HG03354 (cell line): ENCODE measurements at regions not wholly inside any gene's neighbourhood (a gene's known extent, or its start where the extent isn't known, plus 50 kb on each side); places are given as distances from the start of the nearest gene placed in this dataset.

Experiments used
- ATAC-seq: cut with Tn5 transposase; IDR thresholded peaks from one replicate; pipeline ENCODE4 v1.9.1; 2021; ENCODE audit warnings: mild to moderate bottlenecking; ENCODE audit not compliant: unreplicated experiment, poor library complexity, severe bottlenecking

GRCh38 chr15:94177112-94177511 lies 54.2 kb upstream of the MCTP2 start:
- ATAC-seq: no peak

DNA sequence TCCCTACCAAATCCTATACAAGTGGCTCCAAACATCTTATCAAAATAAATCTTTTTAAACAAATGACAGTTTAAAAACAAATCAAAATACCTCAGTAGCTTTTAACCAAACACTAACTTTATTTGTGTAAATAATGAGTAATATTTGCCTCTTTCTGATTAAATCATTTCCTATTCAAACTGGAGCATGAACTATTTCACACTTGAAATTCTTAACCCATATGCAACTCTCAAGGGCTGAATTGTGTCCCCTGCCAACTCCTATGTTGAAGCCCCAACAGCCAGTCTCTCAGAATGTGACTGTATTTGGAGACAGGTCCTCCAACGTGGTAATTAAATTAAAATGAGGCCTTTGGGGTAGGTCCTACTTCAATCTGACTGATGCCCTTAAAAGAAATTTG lies 55.9 kb upstream of the MCTP2 start:
- no peak for ATAC-seq

GRCh38 chr15:94174399-94174802 lies 57.0 kb upstream of the MCTP2 start:
- peak; percentile 95 for ATAC-seq

GRCh38 chr15:94168250-94168649 lies 63.1 kb upstream of the MCTP2 start:
- no peak for ATAC-seq

- no peak for ATAC-seq
Measured at GRCh38 chr15:94164971-94165370, 66.4 kb upstream of the MCTP2 start.

GRCh38 chr15:94164202-94164807 lies 67.1 kb upstream of the MCTP2 start:
- ATAC-seq: peak; percentile 70

GRCh38 chr15:94162939-94163338 lies 68.4 kb upstream of the MCTP2 start:
- no peak for ATAC-seq

DNA sequence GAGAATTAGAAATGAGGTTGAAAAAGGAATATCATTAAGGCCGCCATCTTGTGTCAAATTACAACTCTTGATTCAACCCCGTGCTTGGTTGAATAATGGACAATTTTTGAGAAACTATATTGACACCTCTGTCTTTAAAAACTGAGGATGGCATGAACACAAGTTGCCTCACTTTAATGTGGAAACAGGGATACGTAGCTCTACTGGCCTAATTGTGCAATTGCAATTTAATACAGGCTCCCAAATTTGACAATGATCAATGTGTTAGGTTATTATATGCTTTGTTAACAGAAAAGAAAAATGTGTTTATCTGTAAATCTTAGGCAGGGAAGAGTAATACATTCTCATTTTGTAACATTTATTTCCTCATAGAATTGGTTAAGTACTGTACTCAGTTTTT lies 77.1 kb upstream of the MCTP2 start:
- no peak for ATAC-seq

GRCh38 chr15:94145046-94145445 lies 86.3 kb upstream of the MCTP2 start:
- ATAC-seq: no peak

DNA sequence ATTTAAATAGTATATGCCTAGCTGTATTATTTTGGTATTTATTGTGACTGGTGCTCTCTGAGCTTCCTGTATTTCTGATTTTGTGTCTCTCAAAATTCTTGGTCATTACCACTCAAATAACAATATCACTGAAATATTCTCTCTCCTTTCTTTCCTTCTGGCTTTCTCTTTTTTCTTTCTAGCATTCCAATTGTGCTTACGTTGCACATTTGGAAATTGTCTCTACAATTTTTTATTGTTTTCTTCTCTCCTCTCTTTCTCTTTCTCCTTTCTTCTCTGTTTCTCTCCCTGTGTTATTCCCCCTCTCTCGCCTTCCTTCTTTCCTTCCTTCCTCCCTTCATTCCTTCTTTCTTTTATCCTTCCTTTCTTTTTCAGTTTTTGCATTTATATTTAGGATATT lies 89.6 kb upstream of the MCTP2 start:
- ATAC-seq: no peak

GRCh38 chr15:94135486-94136147 lies 95.7 kb upstream of the MCTP2 start:
- ATAC-seq: no peak

GRCh38 chr15:94131875-94132274 lies 99.5 kb upstream of the MCTP2 start:
- no peak for ATAC-seq

DNA sequence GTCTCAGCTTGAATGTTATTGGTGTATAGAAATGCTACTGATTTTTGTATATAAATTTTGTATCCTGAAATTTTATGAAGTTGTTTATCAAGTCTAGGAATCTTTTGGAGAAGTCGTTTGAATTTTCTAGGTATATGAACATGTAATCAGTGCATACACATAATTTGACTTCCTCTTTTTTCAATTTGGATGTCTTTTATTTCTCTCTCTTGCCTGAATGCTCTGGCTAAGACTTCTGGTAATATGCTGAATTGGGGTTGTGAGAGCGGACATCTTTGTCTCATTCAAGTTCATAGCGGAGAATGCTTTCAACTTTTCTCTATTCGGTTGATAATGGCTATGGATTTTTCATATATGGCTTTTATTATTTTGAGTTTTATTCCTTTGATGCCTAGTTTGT lies 100.9 kb upstream of the MCTP2 start:
- no peak for ATAC-seq

DNA sequence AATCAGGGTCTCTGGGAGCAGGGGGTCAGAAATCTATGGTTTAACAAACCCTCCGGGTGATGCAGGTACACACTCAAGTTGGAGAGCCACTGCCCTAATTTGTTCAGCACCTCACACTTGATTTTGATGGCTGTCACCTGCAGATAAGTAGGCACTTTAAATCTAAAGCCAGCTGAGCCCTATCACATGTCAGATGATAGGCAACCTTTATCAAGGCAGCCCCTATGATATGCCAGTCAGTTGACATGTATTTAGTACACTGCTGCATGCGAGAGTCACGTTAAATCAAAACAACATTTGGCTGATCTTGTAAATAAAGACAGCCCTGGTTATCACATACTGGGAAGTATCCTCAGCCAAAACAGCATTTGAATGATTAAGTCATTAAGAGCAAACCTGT lies 104.4 kb upstream of the MCTP2 start:
- no peak for ATAC-seq

GRCh38 chr15:94125698-94126097 lies 105.7 kb upstream of the MCTP2 start:
- no peak for ATAC-seq

DNA sequence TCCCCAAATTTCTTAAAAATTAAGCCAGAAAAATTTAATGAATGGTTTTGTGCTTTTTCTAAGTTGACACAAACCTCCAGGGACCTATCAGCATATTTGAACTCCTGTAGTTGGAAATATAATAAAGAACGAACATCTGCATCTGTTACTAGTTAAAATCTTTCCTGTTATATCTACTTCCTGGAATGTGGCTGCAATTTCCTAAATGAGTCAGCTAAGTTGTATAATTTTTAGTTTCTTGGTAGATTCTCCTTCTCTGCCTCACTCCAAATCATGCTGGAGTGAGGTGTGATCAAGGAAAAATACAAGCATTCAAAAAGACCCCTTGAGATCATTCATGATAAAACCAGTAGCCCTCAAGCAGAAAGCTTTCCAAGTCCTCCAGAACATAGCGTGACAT lies 106.2 kb upstream of the MCTP2 start:
- ATAC-seq: no peak

DNA sequence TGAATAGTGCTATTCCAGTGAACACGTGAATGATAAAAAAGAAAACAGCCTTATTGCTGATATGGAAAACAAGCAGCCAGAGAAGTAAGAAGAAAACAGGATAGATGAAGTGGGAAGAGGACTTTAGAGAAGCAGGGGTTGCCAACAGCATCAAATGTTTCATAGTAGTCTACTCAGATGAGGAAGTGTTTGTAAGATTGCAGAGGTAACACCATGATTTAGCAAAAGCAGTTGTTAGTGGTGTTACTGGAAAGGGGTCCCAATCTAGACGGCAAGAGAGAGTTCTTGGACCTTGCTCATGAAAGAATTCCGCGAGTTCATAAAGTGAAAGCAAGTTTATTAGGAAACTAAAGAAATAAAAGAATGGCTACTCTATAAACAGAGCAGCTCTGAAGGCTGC lies 108.8 kb upstream of the MCTP2 start:
- ATAC-seq: no peak

GRCh38 chr15:94119923-94120775 lies 111.2 kb upstream of the MCTP2 start:
- peak; percentile 100 for ATAC-seq

- no peak for ATAC-seq
Measured at GRCh38 chr15:94119298-94119811, 112.0 kb upstream of the MCTP2 start.

- ATAC-seq: no peak
Measured at GRCh38 chr15:94110476-94111130, 120.8 kb upstream of the MCTP2 start.
